ENCODE measurements at regions not wholly inside any gene's neighbourhood (a gene's known extent, or its start where the extent isn't known, plus 50 kb on each side); places are given as distances from the start of the nearest gene placed in this dataset.
"Not testable (repeated sequence)": the region's sequence is repeated elsewhere in the genome, so short reads cannot be mapped to it uniquely, and the experiment has no call there.

DNA sequence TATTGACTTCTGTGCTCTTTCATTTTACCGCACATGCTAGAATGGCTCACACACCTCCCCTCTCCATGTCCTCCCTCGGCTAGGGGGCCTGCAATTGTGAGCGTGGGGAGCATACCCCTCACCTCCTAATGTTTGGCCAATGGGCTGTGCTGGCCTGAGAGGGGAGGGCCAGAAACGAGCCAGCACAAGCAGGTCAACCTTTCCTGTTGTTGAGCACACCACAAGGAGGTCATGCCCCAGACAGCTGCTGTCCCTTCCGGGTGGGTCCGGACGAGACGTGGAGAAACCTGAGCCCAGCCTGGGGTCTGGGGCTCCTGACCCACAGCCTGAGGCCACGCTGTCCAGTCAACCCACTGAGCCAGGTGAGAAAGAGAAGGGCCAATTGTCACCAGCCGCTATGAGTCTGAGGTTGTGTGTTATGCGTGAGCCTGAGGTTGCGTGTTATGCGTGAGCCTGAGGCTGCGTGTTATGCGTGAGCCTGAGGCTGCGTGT lies 77.4 kb downstream of the TTLL2 start:
- no peak for DNase-seq (ENCODE audit: low read depth, low spot score)
- H3K4me3 ChIP-seq (ENCODE audit: low read depth, low read length) = no peak overlapping the region
- no peak for TF ChIP-seq CTCF (IDR thresholded peaks at IDR 0.05; ENCODE audit: low read depth, low read length)
- in situ Hi-C loops (cut with HindIII; ENCODE audit: low sequenced_read_pairs) = no loop called here

DNA sequence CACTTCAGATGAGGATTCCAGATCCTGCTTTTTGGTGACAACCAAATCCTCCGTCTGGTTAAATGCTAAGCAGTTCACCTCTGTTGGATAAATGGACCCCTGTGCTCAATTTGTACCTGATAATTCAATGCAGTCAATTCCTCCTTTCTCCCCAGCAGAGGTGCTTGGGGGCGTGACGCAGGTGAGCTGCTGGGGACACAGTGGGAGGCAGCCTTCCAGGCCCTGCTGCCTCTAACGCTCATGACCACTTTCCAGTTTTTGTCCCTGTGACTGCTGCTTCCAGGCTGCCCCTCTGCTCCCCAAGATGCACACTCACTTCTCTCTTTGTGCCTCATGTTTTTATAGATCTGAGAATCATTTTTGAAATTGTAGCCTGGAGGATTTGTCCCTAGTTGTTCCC lies 78.5 kb downstream of the TTLL2 start:
- no peak overlapping the region for H3K4me3 ChIP-seq (ENCODE audit: low read depth, low read length)
- TF ChIP-seq CTCF (IDR thresholded peaks at IDR 0.05; ENCODE audit: low read depth, low read length) = no peak
- in situ Hi-C loops (cut with HindIII; ENCODE audit: low sequenced_read_pairs) = no loop called here
- DNase-seq (ENCODE audit: low read depth, low spot score) = no peak

- H3K4me3 ChIP-seq (ENCODE audit: low read depth, low read length) = no peak overlapping the region
- no peak for TF ChIP-seq CTCF (IDR thresholded peaks at IDR 0.05; ENCODE audit: low read depth, low read length)
- no peak for DNase-seq (ENCODE audit: low read depth, low spot score)
- in situ Hi-C loops (cut with HindIII; ENCODE audit: low sequenced_read_pairs) = no loop called here
Measured at GRCh38 chr6:167404385-167405049, 79.6 kb downstream of the TTLL2 start.

DNA sequence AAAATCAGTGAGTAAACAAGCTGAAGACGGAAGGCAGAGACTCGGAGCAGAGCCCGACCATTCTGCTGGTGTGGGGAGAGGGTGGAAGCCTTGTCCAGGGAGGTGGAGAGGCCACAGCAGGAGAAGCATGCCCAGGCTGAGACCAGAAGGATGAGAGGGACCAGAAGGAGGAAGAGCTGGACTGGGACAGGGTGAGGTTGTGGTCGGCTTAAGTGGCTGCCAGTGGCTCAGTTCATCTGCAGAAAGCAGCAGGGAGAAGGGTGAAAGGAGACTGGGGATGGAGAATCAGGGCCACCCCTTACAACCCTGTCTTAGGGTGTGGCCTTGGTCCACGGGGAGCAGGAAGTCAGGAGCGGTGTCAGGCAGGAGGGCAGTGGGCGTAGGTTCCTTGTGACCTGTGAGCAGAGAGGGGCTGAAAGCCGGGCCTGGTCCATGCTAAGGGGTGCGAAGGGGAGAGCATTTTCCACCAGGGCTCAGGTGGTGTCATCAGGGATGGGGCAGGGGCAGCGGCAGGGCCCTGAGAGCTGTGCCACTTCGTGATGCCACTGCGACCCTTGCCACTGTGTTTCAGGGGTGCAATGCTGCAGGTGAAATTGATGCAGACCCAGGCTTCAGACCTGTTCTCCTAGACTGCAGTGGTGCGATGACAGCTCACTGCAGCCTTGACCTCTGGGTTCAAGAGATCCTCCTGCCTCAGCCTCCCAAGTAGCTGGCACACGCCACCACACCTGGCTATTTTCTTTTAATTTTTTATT lies 81.1 kb downstream of the TTLL2 start:
- TF ChIP-seq CTCF (IDR thresholded peaks at IDR 0.05; ENCODE audit: low read depth, low read length) = no peak
- DNase-seq (ENCODE audit: low read depth, low spot score) = no peak
- in situ Hi-C loops (cut with HindIII; ENCODE audit: low sequenced_read_pairs) = no loop called here
- no peak overlapping the region for H3K4me3 ChIP-seq (ENCODE audit: low read depth, low read length)

DNA sequence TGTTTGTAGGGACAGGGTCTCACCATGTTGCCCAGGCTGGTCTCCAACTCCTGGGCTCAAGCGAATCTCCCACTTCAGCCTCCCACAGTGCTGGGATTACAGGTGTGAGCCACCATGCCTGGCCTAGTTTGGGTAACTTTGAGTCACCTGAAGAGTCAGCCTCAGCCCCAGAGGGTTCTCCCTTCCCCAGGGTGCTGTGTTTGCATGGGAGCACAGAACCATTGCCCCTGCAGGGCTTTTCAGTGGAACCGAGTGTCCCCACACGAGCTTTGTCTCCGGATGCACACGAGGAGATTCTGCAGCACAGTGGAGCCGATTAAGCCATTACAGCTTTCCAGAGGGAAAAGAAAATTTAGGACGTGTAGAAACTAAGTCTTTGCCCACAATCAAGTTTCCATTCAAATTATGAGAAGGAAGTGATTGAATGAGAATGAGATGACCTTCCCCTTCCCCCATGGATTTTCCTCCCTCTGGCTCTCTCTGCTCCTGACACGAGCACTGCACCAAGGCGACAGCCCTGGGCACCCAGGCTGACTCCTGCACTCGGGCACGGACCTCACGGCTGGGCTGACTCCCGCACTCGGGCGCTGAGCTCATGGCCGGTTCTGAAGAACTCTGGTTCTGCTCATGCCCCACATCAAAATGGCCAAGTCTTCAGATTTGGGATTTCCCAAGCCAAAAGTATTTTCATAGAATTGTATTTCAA lies 81.8 kb downstream of the TTLL2 start:
- DNase-seq (ENCODE audit: low read depth, low spot score); in situ Hi-C loops (cut with HindIII; ENCODE audit: low sequenced_read_pairs); H3K4me3 ChIP-seq (ENCODE audit: low read depth, low read length): not testable (repeated sequence)

GRCh38 chr6:167407239-167408064 lies 82.6 kb downstream of the TTLL2 start:
- DNase-seq (ENCODE audit: low read depth, low spot score) = no peak
- TF ChIP-seq CTCF (IDR thresholded peaks at IDR 0.05; ENCODE audit: low read depth, low read length) = no peak
- in situ Hi-C loops (cut with HindIII; ENCODE audit: low sequenced_read_pairs) = no loop called here
- H3K4me3 ChIP-seq (ENCODE audit: low read depth, low read length) = no peak overlapping the region
